ENCODE measurements at regions not wholly inside any gene's neighbourhood (a gene's known extent, or its start where the extent isn't known, plus 50 kb on each side); places are given as distances from the start of the nearest gene placed in this dataset.
"Not testable (repeated sequence)": the region's sequence is repeated elsewhere in the genome, so short reads cannot be mapped to it uniquely, and the experiment has no call there.

DNA sequence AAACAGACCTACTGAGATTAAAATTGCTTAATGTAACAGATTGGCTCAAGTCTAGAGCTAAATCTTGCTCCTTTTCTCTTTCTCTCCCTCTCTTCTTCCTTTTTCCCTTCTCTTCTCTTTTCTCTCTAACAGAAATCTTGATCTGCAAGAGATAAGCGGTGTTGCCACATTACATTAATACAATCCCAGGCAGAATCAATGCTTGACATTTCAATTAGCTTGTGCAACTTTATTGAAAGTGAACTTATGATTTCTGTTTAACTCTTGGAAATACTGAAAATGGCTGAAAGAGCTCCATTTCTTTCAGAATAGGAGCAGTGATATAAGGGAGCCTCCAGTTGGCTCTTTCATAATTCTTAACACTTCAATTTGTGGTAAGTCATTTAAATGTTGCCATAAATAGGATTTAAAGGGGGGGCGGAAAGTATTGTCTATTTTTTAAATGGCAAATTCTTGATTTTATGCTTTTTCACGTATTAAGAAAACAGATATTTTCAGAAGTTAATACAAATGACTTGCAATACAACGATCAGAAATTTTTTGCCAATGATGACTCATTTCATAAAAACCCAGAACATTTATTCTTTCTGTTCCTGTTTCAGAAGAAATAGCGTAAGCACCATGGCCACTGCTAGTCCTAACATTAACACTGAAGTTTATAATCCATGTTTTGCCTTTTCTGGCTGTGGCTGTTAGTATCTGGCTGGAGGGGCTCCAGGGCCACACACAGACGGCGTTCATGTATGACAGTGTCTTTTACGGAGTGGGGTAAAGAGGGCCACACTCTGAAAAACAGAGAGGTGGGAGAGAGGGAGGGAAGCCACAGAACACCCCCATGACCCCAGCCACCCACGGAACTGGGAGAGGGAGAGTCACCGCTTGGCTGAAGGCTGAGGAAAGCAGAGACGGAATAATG is 115.7 kb upstream of the FAT1 start:
- no peak overlapping the region for H3K4me3 ChIP-seq (ENCODE audit: low read length)
- H3K9me3 ChIP-seq (ENCODE audit: insufficient read depth, low read depth, low read length), result no peaks in the 10 kb centered on the region
- H3K27me3 ChIP-seq (ENCODE audit: insufficient read depth, low read length), result no peaks in the 10 kb centered on the region
- no peaks in the 10 kb centered on the region for H3K36me3 ChIP-seq (ENCODE audit: insufficient read depth, low read depth, low read length)
- no peak overlapping the region for H3K9ac ChIP-seq (ENCODE audit: low read depth, low read length)
- peaks cover 1% of the 10 kb centered on the region; the same call in 1 of the 2 replicates for H3K4me1 ChIP-seq (ENCODE audit: insufficient read depth, low read length)
- no peak overlapping the region for H3K27ac ChIP-seq (ENCODE audit: low read length)

DNA sequence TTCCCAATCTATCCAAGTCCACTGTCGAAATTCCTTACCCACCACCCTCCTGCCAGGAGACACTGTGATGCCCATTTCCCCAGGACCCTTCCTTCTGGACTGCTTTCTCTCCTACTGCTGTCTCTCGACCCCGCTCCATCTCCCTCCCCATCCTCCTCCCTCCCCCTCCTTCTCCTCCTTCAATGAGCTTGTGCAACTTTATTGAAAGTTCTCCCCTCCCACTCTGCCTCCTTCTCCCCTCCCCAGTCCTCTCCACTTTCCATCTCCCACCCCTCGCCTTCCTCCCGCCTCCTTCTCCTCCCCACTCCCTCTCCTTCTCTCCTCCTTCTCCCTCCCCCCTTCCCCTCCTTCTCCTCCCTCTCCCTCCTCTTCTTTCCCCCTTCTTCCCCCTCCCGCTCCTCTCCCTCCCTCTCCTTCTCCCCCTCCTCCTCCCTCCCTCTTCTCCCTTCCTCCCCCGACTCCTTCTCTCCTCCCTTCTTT is 116.6 kb upstream of the FAT1 start:
- Histone ChIP-seq H3K27me3 (ENCODE audit: insufficient read depth, low read length) (no peaks in the 10 kb centered on the region), H3K27ac (ENCODE audit: low read length) (no peak overlapping the region), H3K4me3 (ENCODE audit: low read length) (no peak overlapping the region), H3K4me1 (ENCODE audit: insufficient read depth, low read length) (peaks cover 3% of the 10 kb centered on the region; the same call in 1 of the 2 replicates), H3K36me3 (ENCODE audit: insufficient read depth, low read depth, low read length) (no peaks in the 10 kb centered on the region), H3K9ac (ENCODE audit: low read depth, low read length) (no peak overlapping the region), H3K9me3 (ENCODE audit: insufficient read depth, low read depth, low read length) (no peaks in the 10 kb centered on the region)

DNA sequence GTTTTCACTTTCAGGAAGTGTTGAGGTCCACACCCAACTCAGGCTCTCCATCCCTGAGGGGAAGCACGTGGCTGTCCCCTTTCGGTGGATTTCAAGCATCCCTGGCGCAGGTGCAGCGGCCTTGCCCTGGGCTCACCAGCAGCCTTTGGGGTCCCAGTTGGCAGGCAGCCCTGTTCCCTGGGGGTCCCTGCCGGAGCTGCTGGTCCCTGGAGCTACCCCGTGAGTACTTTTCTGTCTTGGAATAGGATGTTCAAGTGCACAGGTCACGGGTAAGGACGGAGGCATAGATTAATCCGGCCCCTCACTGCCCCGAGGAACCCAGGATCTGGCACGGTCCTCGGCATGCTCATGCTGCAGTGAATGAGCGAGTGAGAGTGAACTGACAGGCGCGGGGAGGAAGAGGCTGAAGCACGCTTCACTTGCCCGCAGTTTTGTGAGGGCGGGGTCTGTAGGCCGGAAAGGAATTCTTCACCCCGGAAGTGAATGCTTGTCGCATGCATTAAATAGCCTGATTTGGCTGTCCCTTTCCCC is 117.2 kb upstream of the FAT1 start:
- H3K36me3 ChIP-seq (ENCODE audit: insufficient read depth, low read depth, low read length), result no peaks in the 10 kb centered on the region

DNA sequence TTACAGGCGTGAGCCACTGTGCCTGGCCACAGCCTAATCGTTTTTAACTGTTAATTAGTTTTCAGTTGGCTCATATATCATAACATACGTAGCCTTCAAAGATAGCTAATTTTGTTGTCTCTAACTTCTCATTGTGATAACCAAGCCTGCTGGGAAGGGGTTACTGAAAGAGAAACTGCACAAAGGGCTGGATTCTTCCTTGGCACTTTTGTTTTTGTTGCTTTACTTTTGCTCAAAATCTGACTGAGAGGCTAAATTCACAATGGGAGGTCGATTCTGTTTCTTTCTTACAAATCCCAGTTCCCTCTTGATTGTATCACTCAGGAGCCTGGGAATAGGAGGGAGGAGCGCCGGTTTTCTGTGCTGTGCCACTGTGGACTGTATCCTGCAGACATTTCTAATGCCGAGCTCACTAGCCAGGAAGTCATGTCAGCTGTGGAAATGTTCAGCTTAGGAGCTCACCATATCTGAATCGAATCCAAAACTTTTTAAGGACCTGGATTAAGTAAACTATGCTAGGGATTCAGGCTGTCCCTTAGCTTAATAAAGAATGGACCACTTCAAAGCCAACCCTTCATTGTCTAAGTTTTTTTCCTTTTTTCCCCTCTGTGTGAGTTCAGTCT is 120.5 kb upstream of the FAT1 start:
- Histone ChIP-seq H3K9ac (ENCODE audit: low read depth, low read length) (no peak overlapping the region), H3K36me3 (ENCODE audit: insufficient read depth, low read depth, low read length) (no peaks in the 10 kb centered on the region), H3K27ac (ENCODE audit: low read length) (no peak overlapping the region), H3K27me3 (ENCODE audit: insufficient read depth, low read length) (no peaks in the 10 kb centered on the region), H3K4me3 (ENCODE audit: low read length) (no peak overlapping the region), H3K9me3 (ENCODE audit: insufficient read depth, low read depth, low read length) (no peaks in the 10 kb centered on the region), H3K4me1 (ENCODE audit: insufficient read depth, low read length) (peaks cover 3% of the 10 kb centered on the region; the same call in 1 of the 2 replicates)

More for the DNA sequence above, 117.2 kb upstream of the FAT1 start:
- Histone ChIP-seq H3K27ac (ENCODE audit: low read length) (no peak overlapping the region), H3K27me3 (ENCODE audit: insufficient read depth, low read length) (no peaks in the 10 kb centered on the region), H3K4me1 (ENCODE audit: insufficient read depth, low read length) (peaks cover 3% of the 10 kb centered on the region; the same call in 1 of the 2 replicates), H3K9ac (ENCODE audit: low read depth, low read length) (no peak overlapping the region), H3K9me3 (ENCODE audit: insufficient read depth, low read depth, low read length) (no peaks in the 10 kb centered on the region), H3K4me3 (ENCODE audit: low read length) (no peak overlapping the region)

DNA sequence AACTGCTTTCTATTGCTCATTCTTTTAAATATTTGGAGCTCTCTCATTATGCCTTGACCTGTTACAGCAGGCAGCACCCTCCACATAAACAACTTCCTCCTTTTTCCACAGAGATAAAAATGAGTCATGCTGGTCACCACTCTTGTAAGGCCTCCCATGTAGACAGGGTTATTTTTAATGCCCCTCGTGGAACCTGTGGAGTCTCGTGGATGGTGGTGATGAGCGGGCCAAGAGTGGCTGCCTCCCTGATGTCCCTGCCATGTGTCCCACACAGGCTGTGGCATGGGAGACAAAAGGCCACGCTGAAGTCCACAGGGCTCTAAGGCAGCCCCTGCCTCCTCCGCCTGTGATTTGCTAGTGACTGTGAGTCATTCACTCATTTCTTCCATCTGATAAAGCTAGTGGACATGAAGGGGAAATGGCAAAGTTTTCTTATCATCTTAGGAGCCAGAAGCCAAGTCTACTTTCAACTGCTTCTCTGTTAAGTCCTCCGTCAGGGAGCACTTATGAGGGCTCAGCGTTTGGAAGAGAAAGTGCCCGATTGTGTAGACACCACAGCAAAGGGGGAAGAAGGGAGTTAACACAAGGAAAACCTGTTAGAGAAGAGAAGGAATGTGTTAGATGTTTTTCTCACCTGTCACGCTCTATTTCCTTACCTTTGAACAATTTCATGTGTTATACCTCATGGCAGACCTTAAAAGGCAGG is 121.6 kb upstream of the FAT1 start:
- Histone ChIP-seq H3K9ac (ENCODE audit: low read depth, low read length) (no peak overlapping the region), H3K4me1 (ENCODE audit: insufficient read depth, low read length) (peaks cover 3% of the 10 kb centered on the region; the same call in 1 of the 2 replicates), H3K36me3 (ENCODE audit: insufficient read depth, low read depth, low read length) (no peaks in the 10 kb centered on the region), H3K27me3 (ENCODE audit: insufficient read depth, low read length) (no peaks in the 10 kb centered on the region), H3K9me3 (ENCODE audit: insufficient read depth, low read depth, low read length) (peaks cover 4% of the 10 kb centered on the region; the same call in 1 of the 2 replicates), H3K4me3 (ENCODE audit: low read length) (no peak overlapping the region), H3K27ac (ENCODE audit: low read length) (no peak overlapping the region)

DNA sequence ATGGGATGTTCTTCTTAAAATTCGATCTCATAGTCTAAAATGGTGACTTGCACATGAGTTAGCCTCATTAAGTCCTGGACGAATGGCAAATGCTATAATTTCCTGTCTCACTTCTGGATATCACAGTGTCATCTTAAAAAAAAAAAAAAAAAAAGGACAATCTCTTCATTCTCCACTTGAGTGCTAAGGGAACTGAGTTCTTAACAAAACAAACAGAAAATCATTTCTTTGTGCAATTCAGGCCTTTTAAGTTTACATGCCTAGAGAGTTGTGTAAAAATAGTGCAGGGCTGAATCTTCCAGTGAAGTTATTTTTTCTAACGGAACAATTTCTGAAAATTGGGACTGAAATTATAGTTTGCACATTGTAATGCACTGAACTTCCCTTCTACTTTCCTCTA is 122.8 kb upstream of the FAT1 start:
- H3K27ac ChIP-seq (ENCODE audit: low read length), result no peak overlapping the region
- H3K4me3 ChIP-seq (ENCODE audit: low read length), result no peak overlapping the region
- H3K9ac ChIP-seq (ENCODE audit: low read depth, low read length), result no peak overlapping the region
- no peaks in the 10 kb centered on the region for H3K36me3 ChIP-seq (ENCODE audit: insufficient read depth, low read depth, low read length)
- H3K9me3 ChIP-seq (ENCODE audit: insufficient read depth, low read depth, low read length), result peaks cover 9% of the 10 kb centered on the region; the same call in 1 of the 2 replicates
- H3K4me1 ChIP-seq (ENCODE audit: insufficient read depth, low read length), result peaks cover 3% of the 10 kb centered on the region; the same call in 1 of the 2 replicates
- no peaks in the 10 kb centered on the region for H3K27me3 ChIP-seq (ENCODE audit: insufficient read depth, low read length)

DNA sequence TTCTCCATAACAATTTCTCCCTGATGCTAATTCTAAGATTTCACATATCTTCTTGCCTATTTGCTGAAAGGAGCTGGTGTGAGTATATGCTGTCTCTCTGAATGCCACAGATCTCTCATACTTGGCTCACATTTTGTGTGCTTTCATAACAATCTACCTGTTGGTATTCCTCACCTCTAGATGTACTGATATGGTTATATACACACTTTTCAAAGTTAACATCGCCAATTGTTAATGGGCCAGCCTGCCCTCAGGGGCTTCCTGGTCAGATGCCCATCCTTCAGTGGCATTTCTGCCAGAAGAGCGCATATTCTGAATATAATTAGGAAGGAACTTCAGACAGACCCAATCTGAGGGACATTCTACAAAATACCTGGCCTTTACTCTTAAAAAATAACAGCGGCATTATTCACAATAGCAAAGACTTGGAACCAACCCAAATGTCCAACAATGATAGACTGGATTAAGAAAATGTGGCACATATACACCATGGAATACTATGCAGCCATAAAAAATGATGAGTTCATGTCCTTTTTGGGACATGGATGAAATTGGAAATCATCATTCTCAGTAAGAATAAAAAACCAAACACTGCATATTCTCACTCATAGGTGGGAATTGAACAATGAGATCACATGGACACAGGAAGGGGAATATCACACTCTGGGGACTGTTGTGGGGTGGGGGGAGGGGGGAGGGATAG is 123.9 kb upstream of the FAT1 start:
- not testable (repeated sequence) for H3K9ac ChIP-seq (ENCODE audit: low read depth, low read length); H3K4me1 ChIP-seq (ENCODE audit: insufficient read depth, low read length)

DNA sequence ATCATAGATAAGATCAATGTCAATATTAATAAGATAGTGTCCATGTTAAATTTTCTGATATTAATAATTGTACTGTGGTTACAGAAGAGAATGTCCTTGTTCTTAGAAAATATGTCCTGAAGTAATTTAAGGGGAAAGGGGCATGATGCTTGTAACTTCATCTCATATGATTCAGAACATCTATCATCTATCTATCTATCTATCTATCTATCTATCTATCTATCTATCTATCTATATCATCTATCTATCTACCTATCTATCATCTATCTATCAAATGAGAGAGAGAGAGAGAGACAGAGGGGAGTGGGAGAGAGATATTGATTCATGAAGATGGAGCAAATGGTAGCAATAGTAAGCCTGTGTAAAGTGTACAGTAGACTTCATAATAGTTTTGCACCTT is 124.8 kb upstream of the FAT1 start:
- Histone ChIP-seq H3K27me3 (ENCODE audit: insufficient read depth, low read length) (no peaks in the 10 kb centered on the region), H3K4me1 (ENCODE audit: insufficient read depth, low read length) (peaks cover 3% of the 10 kb centered on the region; the same call in 1 of the 2 replicates), H3K9ac (ENCODE audit: low read depth, low read length) (no peak overlapping the region), H3K27ac (ENCODE audit: low read length) (no peak overlapping the region), H3K9me3 (ENCODE audit: insufficient read depth, low read depth, low read length) (peaks cover 9% of the 10 kb centered on the region; the same call in 1 of the 2 replicates), H3K36me3 (ENCODE audit: insufficient read depth, low read depth, low read length) (no peaks in the 10 kb centered on the region), H3K4me3 (ENCODE audit: low read length) (no peak overlapping the region)

More for the DNA sequence above, 123.9 kb upstream of the FAT1 start:
- not testable (repeated sequence) for H3K4me3 ChIP-seq (ENCODE audit: low read length); H3K36me3 ChIP-seq (ENCODE audit: insufficient read depth, low read depth, low read length); H3K9me3 ChIP-seq (ENCODE audit: insufficient read depth, low read depth, low read length); H3K27ac ChIP-seq (ENCODE audit: low read length); H3K27me3 ChIP-seq (ENCODE audit: insufficient read depth, low read length)

DNA sequence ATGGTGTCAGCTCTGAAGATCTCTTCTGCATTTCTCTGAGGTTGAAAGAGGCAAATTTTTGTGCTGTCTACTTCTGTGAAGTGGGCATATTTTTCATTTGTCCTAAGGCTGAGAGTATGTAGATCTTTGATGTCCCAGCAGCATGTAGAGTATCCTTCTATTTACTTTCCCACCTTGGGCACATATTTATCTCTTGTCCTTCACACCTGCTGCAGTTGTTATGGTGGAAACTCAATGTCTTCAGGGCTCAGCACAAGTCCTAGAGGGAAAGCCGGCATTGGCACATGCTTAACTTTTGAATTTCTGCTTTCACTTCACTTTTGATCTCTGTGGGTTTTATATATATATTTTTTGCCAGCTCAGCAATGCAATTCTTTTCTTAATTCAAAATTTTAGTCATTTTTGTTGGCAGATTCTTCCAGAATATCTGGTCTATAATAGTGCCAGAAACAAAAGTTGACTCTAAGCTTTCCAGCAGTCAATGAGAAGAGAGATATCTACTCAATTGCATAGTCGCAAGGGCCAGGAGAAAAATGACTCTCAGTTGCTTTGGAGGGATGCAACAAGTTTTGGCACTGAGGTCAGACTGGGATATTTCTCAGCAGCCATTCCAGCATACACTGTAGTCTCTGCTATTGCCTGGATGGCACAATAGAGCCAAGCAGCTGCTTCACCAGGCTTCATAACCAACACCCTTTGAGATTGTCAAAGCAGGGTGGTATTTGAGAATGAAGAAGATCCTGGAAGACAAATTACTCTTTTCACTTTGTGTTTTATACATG is 127.8 kb upstream of the FAT1 start:
- H3K4me3 ChIP-seq (ENCODE audit: low read length), result no peak overlapping the region
- H3K9me3 ChIP-seq (ENCODE audit: insufficient read depth, low read depth, low read length), result peaks cover 9% of the 10 kb centered on the region; the same call in 1 of the 2 replicates
- H3K36me3 ChIP-seq (ENCODE audit: insufficient read depth, low read depth, low read length), result no peaks in the 10 kb centered on the region
- H3K9ac ChIP-seq (ENCODE audit: low read depth, low read length), result no peak overlapping the region
- no peaks in the 10 kb centered on the region for H3K27me3 ChIP-seq (ENCODE audit: insufficient read depth, low read length)
- H3K4me1 ChIP-seq (ENCODE audit: insufficient read depth, low read length), result no peaks in the 10 kb centered on the region
- H3K27ac ChIP-seq (ENCODE audit: low read length), result no peak overlapping the region

DNA sequence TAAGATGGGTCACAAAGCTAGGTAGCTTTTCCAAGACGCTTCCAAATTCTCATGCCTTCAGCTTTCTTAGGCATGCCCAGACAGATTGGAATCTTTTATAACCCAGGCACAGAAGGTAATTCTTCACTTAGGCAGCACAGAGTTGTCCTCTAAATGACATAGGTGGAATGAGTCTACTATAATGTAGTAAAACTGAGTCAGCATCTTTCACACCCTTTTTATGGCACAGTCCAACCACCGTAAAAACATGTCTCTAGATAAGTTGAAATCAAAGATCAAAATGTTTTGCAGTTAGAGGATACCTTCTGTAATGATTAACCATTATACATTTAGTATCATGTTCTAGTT is 128.4 kb upstream of the FAT1 start:
- H3K9ac ChIP-seq (ENCODE audit: low read depth, low read length), result no peak overlapping the region
- no peak overlapping the region for H3K27ac ChIP-seq (ENCODE audit: low read length)
- H3K36me3 ChIP-seq (ENCODE audit: insufficient read depth, low read depth, low read length), result no peaks in the 10 kb centered on the region
- no peaks in the 10 kb centered on the region for H3K4me1 ChIP-seq (ENCODE audit: insufficient read depth, low read length)
- no peak overlapping the region for H3K4me3 ChIP-seq (ENCODE audit: low read length)
- H3K27me3 ChIP-seq (ENCODE audit: insufficient read depth, low read length), result no peaks in the 10 kb centered on the region
- peaks cover 9% of the 10 kb centered on the region; the same call in 1 of the 2 replicates for H3K9me3 ChIP-seq (ENCODE audit: insufficient read depth, low read depth, low read length)

Data from iPS-20b (cell line).